SK-N-SH (cell line): ENCODE measurements at regions not wholly inside any gene's neighbourhood (a gene's known extent, or its start where the extent isn't known, plus 50 kb on each side); places are given as distances from the start of the nearest gene placed in this dataset.

Experiments used
- CTCF ChIA-PET: fragments of 300-600, 350-600 bp; formaldehyde crosslinking; extraction: SDS; loops from one replicate; lab custom pipeline; 2021; lab: Yijun Ruan, JAX
- POLR2A ChIA-PET: fragments of 350-600 bp; sonication (Branson Sonifier 250); formaldehyde crosslinking; extraction: SDS; loops from one replicate; lab custom pipeline; 2020; ENCODE audit warnings: antibody characterized with exemption, inconsistent platforms; lab: Yijun Ruan, JAX
- DNase-seq: peaks from one replicate; pipeline ENCODE4 v3.0.0; 2012
- H2AFZ ChIP-seq: fragments of 200-600 bp; sonication (generic); 2 replicates; pipeline ENCODE4 v1.8.1; 2016; ENCODE audit warnings: antibody characterized with exemption, mild to moderate bottlenecking, low read depth
- H3F3A ChIP-seq: fragments of 200-600 bp; sonication (generic); replicated peaks from 2 replicates; pipeline ENCODE3; 2016; ENCODE audit warnings: antibody characterized with exemption, mild to moderate bottlenecking; ENCODE audit not compliant: insufficient read depth
- H3K27ac ChIP-seq, 2 experiments: fragments of 200-500 bp in 1 of 2; fragments of 200-600 bp in 1 of 2; sonication (Bioruptor generic) in 1 of 2; sonication (generic), shearing (Covaris generic) in 1 of 2; 2 replicates each; pipeline versions ENCODE4 v1.5.1 to v1.6.1; 2014 to 2016; ENCODE audit warnings: low read depth in 2 of 2, inconsistent platforms in 1 of 2, low read length in 1 of 2, mild to moderate bottlenecking in 1 of 2, mixed read lengths in 1 of 2
- H3K27me3 ChIP-seq: fragments of 200-600 bp; sonication (generic), shearing (Covaris generic); 2 replicates; pipeline ENCODE4 v1.6.1; 2016; ENCODE audit warnings: mixed run types; ENCODE audit not compliant: insufficient read depth
- H3K36me3 ChIP-seq, 2 experiments: fragments of 200-500 bp in 1 of 2; fragments of 200-600 bp in 1 of 2; sonication (Bioruptor generic) in 1 of 2; sonication (generic) in 1 of 2; replicated peaks in 1 of 2; 2 replicates each; pipeline versions ENCODE3 to v1.5.1; 2014 to 2016; ENCODE audit warnings: low read length in 1 of 2, mild to moderate bottlenecking in 1 of 2; ENCODE audit not compliant: insufficient read depth in 2 of 2, control insufficient read depth in 1 of 2
- H3K4me1 ChIP-seq, 2 experiments: fragments of 200-500 bp in 1 of 2; fragments of 200-600 bp in 1 of 2; sonication (Bioruptor generic) in 1 of 2; sonication (generic), shearing (Covaris generic) in 1 of 2; 2 replicates each; pipeline versions ENCODE4 v1.5.1 to v1.6.1; 2014 to 2016; ENCODE audit warnings: low read depth in 1 of 2, low read length in 1 of 2, mixed run types in 1 of 2; ENCODE audit not compliant: insufficient read depth in 2 of 2, control insufficient read depth in 1 of 2
- H3K4me2 ChIP-seq: fragments of 200-600 bp; sonication (generic), shearing (Covaris generic); 2 replicates; pipeline ENCODE4 v1.6.1; 2017; ENCODE audit warnings: mixed run types
- H3K4me3 ChIP-seq, 2 experiments: fragments of 200-500 bp in 1 of 2; fragments of 200-600 bp in 1 of 2; sonication (Bioruptor generic) in 1 of 2; sonication (generic), shearing (Covaris generic) in 1 of 2; 2 replicates each; pipeline versions ENCODE4 v1.5.1 to v1.8.1; 2014 to 2016; ENCODE audit warnings: low read depth in 2 of 2, inconsistent platforms in 1 of 2, low read length in 1 of 2, mild to moderate bottlenecking in 1 of 2, mixed read lengths in 1 of 2, moderate library complexity in 1 of 2
- H3K79me2 ChIP-seq: fragments of 200-600 bp; sonication (generic); 2 replicates; pipeline ENCODE4 v1.8.1; 2017; ENCODE audit warnings: mild to moderate bottlenecking; ENCODE audit not compliant: insufficient read depth
- H3K9ac ChIP-seq: fragments of 200-600 bp; sonication (generic); 2 replicates; pipeline ENCODE4 v1.6.1; 2017; ENCODE audit warnings: mixed run types
- H3K9me2 ChIP-seq: fragments of 200-600 bp; sonication (generic); 2 replicates; pipeline ENCODE4 v1.6.1; 2017; ENCODE audit warnings: mixed run types
- H3K9me3 ChIP-seq: fragments of 200-600 bp; sonication (generic); 2 replicates; pipeline ENCODE4 v1.6.1; 2017; ENCODE audit warnings: mixed run types, mild to moderate bottlenecking, moderate library complexity
- H4K20me1 ChIP-seq: fragments of 200-600 bp; sonication (generic); 2 replicates; pipeline ENCODE4 v1.6.1; 2017; ENCODE audit warnings: mild to moderate bottlenecking, mixed run types; ENCODE audit not compliant: insufficient read depth
- EZH2phosphoT487 ChIP-seq: fragments of 200-600 bp; sonication (generic); IDR thresholded peaks from 2 replicates; pipeline ENCODE4 v1.6.1; 2017; ENCODE audit warnings: low read depth, mixed run types, mild to moderate bottlenecking, antibody characterized with exemption, moderate library complexity, borderline replicate concordance
- FOXJ3 ChIP-seq: sonication (generic); formaldehyde crosslinking; IDR thresholded peaks from 2 replicates; pipeline ENCODE4 v1.5.1; 2020; ENCODE audit warnings: mild to moderate bottlenecking, missing genetic modification reagents
- FOXM1 ChIP-seq: IDR thresholded peaks from 2 replicates; pipeline ENCODE4 v1.4.0; 2012; ENCODE audit warnings: low read depth, mild to moderate bottlenecking
- GABPA ChIP-seq: IDR thresholded peaks from 2 replicates; pipeline ENCODE4 v1.4.0; 2012; ENCODE audit warnings: low read depth, mild to moderate bottlenecking
- IRF3 ChIP-seq: fragments of 150-350 bp; IDR thresholded peaks from 2 replicates; pipeline ENCODE4 v1.6.1; 2016; ENCODE audit warnings: mild to moderate bottlenecking, low read depth, low read length
- MAX ChIP-seq: IDR thresholded peaks from 2 replicates; pipeline ENCODE4 v1.4.0; 2012; ENCODE audit warnings: low read depth
- NFIC ChIP-seq: IDR thresholded peaks from 2 replicates; pipeline ENCODE4 v1.4.0; 2012; ENCODE audit warnings: borderline replicate concordance
- POLR2AphosphoS5 ChIP-seq: IDR thresholded peaks from 2 replicates; pipeline ENCODE4 v1.6.1; 2012; ENCODE audit warnings: low read depth, low read length
- RAD21 ChIP-seq: IDR thresholded peaks from 2 replicates; pipeline ENCODE4 v1.6.1; 2012; ENCODE audit warnings: mild to moderate bottlenecking, low read length
- RCOR1 ChIP-seq: fragments of 150-350 bp; IDR thresholded peaks from 2 replicates; pipeline ENCODE4 v1.6.1; 2017; ENCODE audit warnings: antibody characterized with exemption, low read length
- TAF1 ChIP-seq: IDR thresholded peaks from 2 replicates; pipeline ENCODE4 v1.6.1; 2012; ENCODE audit warnings: low read depth, mild to moderate bottlenecking, low read length, moderate library complexity, borderline replicate concordance
- TCF12 ChIP-seq: IDR thresholded peaks from 2 replicates; pipeline ENCODE4 v1.4.0; 2012
- USF1 ChIP-seq: IDR thresholded peaks from 2 replicates; pipeline ENCODE4 v1.4.0; 2012; ENCODE audit warnings: low read depth, borderline replicate concordance
- WGBS: methylation state at CpG from one replicate; pipeline ENCODE4 v1.1.6; 2017; ENCODE audit warnings: low lambda C conversion rate; 5-methylcytosine and 5-hydroxymethylcytosine counted together

GRCh38 chr2:145154731-145155130, 634.8 kb upstream of the ZEB2 start (continued):
- no peak for TF ChIP-seq EZH2phosphoT487
- no peak for TF ChIP-seq TCF12

- Histone ChIP-seq H3F3A (no peaks in the 10 kb centered on the region), H3K79me2 (no peaks in the 10 kb centered on the region), H3K27me3 (no peaks in the 10 kb centered on the region), H4K20me1 (no peaks in the 10 kb centered on the region), H3K36me3 (no peaks in the 10 kb centered on the region), H2AFZ (no peak overlapping the region), H3K4me3 (no peak overlapping the region)
- ChIA-PET POLR2A (no interaction called here), CTCF (interaction anchor here (1.2 kb wide), 1 partner anchor 8 kb away, joined by 3 read pairs; no protein-coding TSS in a partner anchor)
- DNase-seq: no peak
- no peak for TF ChIP-seq MAX
- no peak for TF ChIP-seq RCOR1
- TF ChIP-seq IRF3: no peak
- no peak for TF ChIP-seq RAD21
- no peak for TF ChIP-seq TCF12
- no peak for TF ChIP-seq TAF1
- TF ChIP-seq USF1: no peak
- TF ChIP-seq, all 33 proteins: peak for 0
- no peaks in the 10 kb centered on the region for H3K9me3 ChIP-seq
- H3K9me2 ChIP-seq: no peaks in the 10 kb centered on the region
- H3K4me1 ChIP-seq: no peaks in the 10 kb centered on the region
- no peak overlapping the region for H3K27ac ChIP-seq
- H3K9ac ChIP-seq: no peak overlapping the region
- H3K4me2 ChIP-seq: no peak overlapping the region
Observed at GRCh38 chr2:145146691-145147090, 626.8 kb upstream of the ZEB2 start.

GRCh38 chr2:145144131-145144728, 624.3 kb upstream of the ZEB2 start:
- Histone ChIP-seq H3K9me2 (no peaks in the 10 kb centered on the region), H2AFZ (no peak overlapping the region), H4K20me1 (no peaks in the 10 kb centered on the region), H3K4me2 (no peak overlapping the region), H3F3A (peaks cover under 1% of the 10 kb centered on the region), H3K36me3 (no peaks in the 10 kb centered on the region), H3K4me3 (no peak overlapping the region), H3K4me1 (no peaks in the 10 kb centered on the region), H3K9ac (no peak overlapping the region), H3K9me3 (no peaks in the 10 kb centered on the region), H3K79me2 (no peaks in the 10 kb centered on the region), H3K27me3 (no peaks in the 10 kb centered on the region), H3K27ac (no peak overlapping the region)
- POLR2A ChIA-PET: no interaction called here
- no peak for TF ChIP-seq EZH2phosphoT487
- TF ChIP-seq NFIC: no peak
- no peak for TF ChIP-seq FOXM1
- no peak for TF ChIP-seq GABPA
- TF ChIP-seq IRF3: no peak
- TF ChIP-seq POLR2AphosphoS5: no peak
- TF ChIP-seq FOXJ3: no peak
- 90% methylated on average over 3 of the region's 3 CpGs for WGBS
- CTCF ChIA-PET: interaction anchor here (0.6 kb wide), 1 partner anchor 1435 kb away, joined by 3 read pairs; no protein-coding TSS in a partner anchor
- DNase-seq: no peak
